HL-60/S4 (cell line): ENCODE measurements at regions not wholly inside any gene's neighbourhood (a gene's known extent, or its start where the extent isn't known, plus 50 kb on each side); places are given as distances from the start of the nearest gene placed in this dataset.

Experiments
- in situ Hi-C: fragments of 300-500 bp; cut with MboI; formaldehyde crosslinking; loops from 2 replicates; pipeline ENCODE4 v1.14.3; 2022; ENCODE audit warnings: low sequenced_read_pairs

- in situ Hi-C loops: no loop called here
These were observed 1416.4 kb downstream of the UQCRFS1 start for GRCh38 chr19:27796540-27796939.

- in situ Hi-C loops: no loop called here
These were observed 1416.9 kb downstream of the UQCRFS1 start for GRCh38 chr19:27796073-27796472.

GRCh38 chr19:27795369-27795768, 1417.6 kb downstream of the UQCRFS1 start:
- in situ Hi-C loops: no loop called here

- in situ Hi-C loops: no loop called here
These were observed 1418.4 kb downstream of the UQCRFS1 start for GRCh38 chr19:27794494-27795042.

GRCh38 chr19:27793644-27794493, 1419.1 kb downstream of the UQCRFS1 start:
- in situ Hi-C loops: no loop called here

GRCh38 chr19:27793128-27793643, 1419.8 kb downstream of the UQCRFS1 start:
- in situ Hi-C loops: no loop called here

- in situ Hi-C loops: no loop called here
These were observed 1420.3 kb downstream of the UQCRFS1 start for GRCh38 chr19:27792576-27793127.

GRCh38 chr19:27780367-27781075, 1432.4 kb downstream of the UQCRFS1 start:
- in situ Hi-C loops: no loop called here

GRCh38 chr19:27779954-27780353, 1433.0 kb downstream of the UQCRFS1 start:
- in situ Hi-C loops: no loop called here

GRCh38 chr19:27777726-27778125, 1435.2 kb downstream of the UQCRFS1 start:
- in situ Hi-C loops: no loop called here

- in situ Hi-C loops: no loop called here
These were observed 1435.7 kb downstream of the UQCRFS1 start for GRCh38 chr19:27777242-27777641.

- in situ Hi-C loops: no loop called here
These were observed 1436.4 kb downstream of the UQCRFS1 start for GRCh38 chr19:27776524-27776923.

GRCh38 chr19:27776020-27776419, 1436.9 kb downstream of the UQCRFS1 start:
- in situ Hi-C loops: no loop called here

GRCh38 chr19:27775395-27775794, 1437.6 kb downstream of the UQCRFS1 start:
- in situ Hi-C loops: no loop called here

GRCh38 chr19:27774827-27775226, 1438.1 kb downstream of the UQCRFS1 start:
- in situ Hi-C loops: no loop called here

GRCh38 chr19:27774337-27774736, 1438.6 kb downstream of the UQCRFS1 start:
- in situ Hi-C loops: no loop called here

- in situ Hi-C loops: no loop called here
These were observed 1439.4 kb downstream of the UQCRFS1 start for GRCh38 chr19:27773318-27774094.

GRCh38 chr19:27772059-27772458, 1440.9 kb downstream of the UQCRFS1 start:
- in situ Hi-C loops: no loop called here

- in situ Hi-C loops: no loop called here
These were observed 1442.9 kb downstream of the UQCRFS1 start for GRCh38 chr19:27770095-27770494.

GRCh38 chr19:27767234-27767633, 1445.7 kb downstream of the UQCRFS1 start:
- in situ Hi-C loops: no loop called here
